ENCODE measurements at regions not wholly inside any gene's neighbourhood (a gene's known extent, or its start where the extent isn't known, plus 50 kb on each side); places are given as distances from the start of the nearest gene placed in this dataset.

GRCh38 chr12:103130564-103130963, 173.1 kb downstream of the ASCL1 start:
- H3K4me3 Mint-ChIP-seq, result no peak overlapping the region

GRCh38 chr12:103138538-103138937, 181.1 kb downstream of the ASCL1 start:
- 88 to 100% methylated on average over 1 of the region's 1 CpG for WGBS, 2 experiments (ENCODE audit: insufficient coverage in 1 of 2, insufficient read length in 1 of 2)
- no peak for TF ChIP-seq CTCF (conservative IDR thresholded peaks at IDR 0.05)

More at GRCh38 chr12:103130564-103130963, 173.1 kb downstream of the ASCL1 start:
- no peaks in the 10 kb centered on the region for H3K4me1 Mint-ChIP-seq
- H3K9ac ChIP-seq (ENCODE audit: extremely low read depth, low read length, poor library complexity, severe bottlenecking), result no peak overlapping the region
- H3K9me3 ChIP-seq (ENCODE audit: control insufficient read depth, low read length), result peaks cover 9% of the 10 kb centered on the region
- H3K27ac ChIP-seq (ENCODE audit: low read depth, low read length), result no peak overlapping the region
- H3K4me3 ChIP-seq (ENCODE audit: low read length), result no peak overlapping the region
- no peak for TF ChIP-seq CTCF (conservative IDR thresholded peaks at IDR 0.05)
- no peaks in the 10 kb centered on the region for H3K27me3 ChIP-seq (ENCODE audit: control insufficient read depth, insufficient read depth, low read length, poor library complexity, severe bottlenecking)
- DNase-seq, result no peak
- peaks cover 3% of the 10 kb centered on the region for H3K9me3 Mint-ChIP-seq
- H3K36me3 Mint-ChIP-seq (ENCODE audit: low read depth), result no peaks in the 10 kb centered on the region
- no peak overlapping the region for H3K27ac Mint-ChIP-seq
- WGBS, 2 experiments (ENCODE audit: insufficient coverage in 1 of 2, insufficient read length in 1 of 2), result 96 to 100% methylated on average over 2 to 3 of the region's 3 CpGs
- no peaks in the 10 kb centered on the region for H3K27me3 Mint-ChIP-seq (ENCODE audit: insufficient read depth)
- H3K36me3 ChIP-seq (ENCODE audit: control insufficient read depth, insufficient read depth, low read length), result no peaks in the 10 kb centered on the region
- H3K4me1 ChIP-seq (ENCODE audit: control insufficient read depth, insufficient read depth, low read length), result no peaks in the 10 kb centered on the region

GRCh38 chr12:103139876-103140275, 182.4 kb downstream of the ASCL1 start:
- Histone ChIP-seq H3K4me3 (ENCODE audit: low read length) (no peak overlapping the region), H3K9me3 (ENCODE audit: control insufficient read depth, low read length) (peaks cover 4% of the 10 kb centered on the region), H3K36me3 (ENCODE audit: control insufficient read depth, insufficient read depth, low read length) (no peaks in the 10 kb centered on the region), H3K27ac (ENCODE audit: low read depth, low read length) (no peak overlapping the region), H3K9ac (ENCODE audit: extremely low read depth, low read length, poor library complexity, severe bottlenecking) (no peak overlapping the region), H3K27me3 (ENCODE audit: control insufficient read depth, insufficient read depth, low read length, poor library complexity, severe bottlenecking) (no peaks in the 10 kb centered on the region), H3K4me1 (ENCODE audit: control insufficient read depth, insufficient read depth, low read length) (no peaks in the 10 kb centered on the region)
- Mint-ChIP-seq H3K9me3 (no peaks in the 10 kb centered on the region), H3K27me3 (ENCODE audit: insufficient read depth) (no peaks in the 10 kb centered on the region), H3K36me3 (ENCODE audit: low read depth) (no peaks in the 10 kb centered on the region), H3K4me1 (peaks cover 3% of the 10 kb centered on the region), H3K27ac (no peak overlapping the region), H3K4me3 (no peak overlapping the region)
- no peak for DNase-seq
- WGBS, 2 experiments (ENCODE audit: insufficient coverage in 1 of 2, insufficient read length in 1 of 2), result 87 to 95% methylated on average over 2 to 3 of the region's 3 CpGs
- TF ChIP-seq CTCF (conservative IDR thresholded peaks at IDR 0.05), result no peak

More at GRCh38 chr12:103138538-103138937, 181.1 kb downstream of the ASCL1 start:
- no peaks in the 10 kb centered on the region for H3K27me3 Mint-ChIP-seq (ENCODE audit: insufficient read depth)
- no peaks in the 10 kb centered on the region for H3K36me3 Mint-ChIP-seq (ENCODE audit: low read depth)
- no peak for DNase-seq
- H3K9me3 ChIP-seq (ENCODE audit: control insufficient read depth, low read length), result peaks cover 9% of the 10 kb centered on the region
- H3K27ac Mint-ChIP-seq, result no peak overlapping the region
- H3K27ac ChIP-seq (ENCODE audit: low read depth, low read length), result no peak overlapping the region
- H3K9me3 Mint-ChIP-seq, result peaks cover 3% of the 10 kb centered on the region
- H3K4me3 Mint-ChIP-seq, result no peak overlapping the region
- no peak overlapping the region for H3K4me3 ChIP-seq (ENCODE audit: low read length)
- no peaks in the 10 kb centered on the region for H3K4me1 ChIP-seq (ENCODE audit: control insufficient read depth, insufficient read depth, low read length)
- H3K36me3 ChIP-seq (ENCODE audit: control insufficient read depth, insufficient read depth, low read length), result no peaks in the 10 kb centered on the region
- peaks cover 3% of the 10 kb centered on the region for H3K4me1 Mint-ChIP-seq
- H3K9ac ChIP-seq (ENCODE audit: extremely low read depth, low read length, poor library complexity, severe bottlenecking), result no peak overlapping the region
- H3K27me3 ChIP-seq (ENCODE audit: control insufficient read depth, insufficient read depth, low read length, poor library complexity, severe bottlenecking), result no peaks in the 10 kb centered on the region

All from endodermal cell (in vitro differentiated cells).